Bronchial epithelial cell (primary cell): ENCODE measurements at regions not wholly inside any gene's neighbourhood (a gene's known extent, or its start where the extent isn't known, plus 50 kb on each side); places are given as distances from the start of the nearest gene placed in this dataset.
"Not testable (repeated sequence)": the region's sequence is repeated elsewhere in the genome, so short reads cannot be mapped to it uniquely, and the experiment has no call there.

Source experiments
- DNase-seq: peaks from one replicate; pipeline ENCODE4 v3.0.0-alpha.2; 2010; ENCODE audit warnings: low read depth
- FAIRE-seq: peaks from 2 replicates; lab custom pipeline; 2011; peaks lifted over from hg19 to GRCh38; lab: Jason Lieb, UNC
- H3K27me3 ChIP-seq: 2 replicates; pipeline ENCODE4 v1.5.1; 2011; ENCODE audit warnings: low read length; ENCODE audit not compliant: control insufficient read depth, insufficient read depth
- H3K36me3 ChIP-seq: 2 replicates; pipeline ENCODE4 v1.5.1; 2011; ENCODE audit warnings: low read length; ENCODE audit not compliant: control insufficient read depth, insufficient read depth
- H3K4me3 ChIP-seq: 2 replicates; pipeline ENCODE4 v1.5.1; 2011; ENCODE audit warnings: mild to moderate bottlenecking, low read depth, low read length, control low read depth

DNA sequence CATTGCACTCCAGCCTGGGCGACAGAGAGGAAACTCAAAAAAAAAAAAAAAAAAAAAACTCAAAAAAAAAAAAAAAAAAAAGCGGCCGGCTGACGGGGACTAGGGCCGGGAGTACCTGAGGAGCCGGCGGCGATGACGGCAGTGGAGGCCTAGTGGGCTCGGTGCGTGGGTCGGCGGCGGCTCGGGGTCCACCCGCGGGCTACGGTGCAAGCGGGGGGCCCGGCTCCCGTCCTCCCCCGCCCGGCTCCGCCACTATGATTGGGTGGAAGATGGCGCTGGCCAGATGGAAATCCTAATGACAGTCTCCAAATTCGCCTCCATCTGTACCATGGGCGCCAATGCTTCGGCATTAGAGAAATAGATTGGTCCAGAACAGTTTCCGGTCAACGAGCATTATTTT, 190.7 kb downstream of the TGIF2LX start:
- not testable (repeated sequence) for H3K36me3 ChIP-seq, H3K4me3 ChIP-seq, DNase-seq, FAIRE-seq, H3K27me3 ChIP-seq

- not testable (repeated sequence) for H3K36me3 ChIP-seq, H3K27me3 ChIP-seq, FAIRE-seq, H3K4me3 ChIP-seq, DNase-seq
Measured at GRCh38 chrX:90134947-90135346, 213.2 kb downstream of the TGIF2LX start.

GRCh38 chrX:90178976-90179375, 257.3 kb downstream of the TGIF2LX start:
- not testable (repeated sequence) for H3K36me3 ChIP-seq, H3K27me3 ChIP-seq, DNase-seq, H3K4me3 ChIP-seq
- FAIRE-seq, result peak; percentile 32

DNA sequence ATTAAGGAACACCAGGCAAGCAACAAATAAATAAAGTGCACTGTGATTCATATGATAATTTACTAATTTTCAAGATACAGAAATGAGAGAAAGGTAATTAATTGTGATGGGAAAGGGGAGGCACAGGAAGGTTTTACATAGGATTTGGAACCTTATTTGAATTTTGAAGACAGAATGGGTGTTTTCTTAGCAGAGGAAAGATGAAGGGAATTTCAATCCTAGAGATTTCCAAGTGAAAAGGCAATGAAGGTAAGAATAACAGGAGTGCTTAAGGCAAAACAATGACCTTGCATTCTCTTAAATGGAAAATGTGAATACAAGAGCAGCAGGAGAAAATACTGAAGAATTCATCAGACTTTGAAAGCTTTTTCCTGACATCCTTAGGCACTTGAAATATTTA, 267.3 kb downstream of the TGIF2LX start:
- H3K4me3 ChIP-seq, H3K27me3 ChIP-seq, H3K36me3 ChIP-seq, DNase-seq, FAIRE-seq: not testable (repeated sequence)

- H3K36me3 ChIP-seq, DNase-seq, FAIRE-seq, H3K27me3 ChIP-seq, H3K4me3 ChIP-seq: not testable (repeated sequence)
Measured at GRCh38 chrX:90206840-90207239, 285.1 kb downstream of the TGIF2LX start.

GRCh38 chrX:90222620-90223019, 300.9 kb downstream of the TGIF2LX start:
- not testable (repeated sequence) for H3K27me3 ChIP-seq, DNase-seq, H3K36me3 ChIP-seq, H3K4me3 ChIP-seq
- peak; percentile 58 for FAIRE-seq

DNA sequence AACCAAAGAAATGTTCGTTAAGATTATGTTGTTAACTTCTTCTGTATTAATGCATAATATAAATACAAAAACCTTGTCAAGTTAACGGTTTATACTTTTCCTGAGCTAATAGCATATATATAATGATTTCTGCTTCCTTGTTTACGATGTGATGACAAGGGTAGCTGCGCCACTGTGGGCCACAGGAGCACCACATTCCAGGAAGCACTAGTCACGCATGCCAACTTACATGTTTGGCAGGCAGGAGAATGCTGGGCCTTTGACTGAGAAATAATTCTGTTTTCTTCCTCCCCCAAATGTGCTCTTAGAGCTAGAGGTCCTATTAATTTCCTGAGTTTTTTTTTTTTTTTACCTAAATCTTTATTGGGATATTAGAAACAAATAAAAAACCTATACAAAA, 349.9 kb downstream of the TGIF2LX start:
- H3K36me3 ChIP-seq, DNase-seq, H3K27me3 ChIP-seq, H3K4me3 ChIP-seq, FAIRE-seq: not testable (repeated sequence)
